Pancreas (tissue), 10 donors: ENCODE measurements at regions not wholly inside any gene's neighbourhood (a gene's known extent, or its start where the extent isn't known, plus 50 kb on each side); places are given as distances from the start of the nearest gene placed in this dataset.

Experiments
- ATAC-seq, 4 donors: fragments of 200-7000 bp; cut with Tn5 transposase; one replicate each; pipeline versions ENCODE4 v1.8.0 to v1.9.1; 2020; ENCODE audit warnings: mild to moderate bottlenecking in 4 of 4, moderate library complexity in 4 of 4
- DNase-seq, 6 donors: peaks; one replicate each; pipeline ENCODE4 v3.0.0-alpha.2; 2020
- FAIRE-seq: peaks from 2 replicates; lab custom pipeline; 2012; peaks lifted over from hg19 to GRCh38; lab: Jason Lieb, UNC
- H3K27ac ChIP-seq, 4 donors: fragments of 200-600 bp; sonication (generic); 1 replicate in 3 of 4; 2 replicates in 1 of 4; pipeline versions ENCODE4 v1.5.0 to v1.8.0; 2020
- H3K27me3 ChIP-seq, 4 donors: fragments of 200-600 bp; one replicate each; pipeline ENCODE4 v1.8.0; 2021
- H3K36me3 ChIP-seq, 3 donors: fragments of 200-600 bp; sonication (generic) in 1 of 3; one replicate each; pipeline versions ENCODE4 v1.5.0 to v1.8.0; 2020 to 2021
- H3K4me1 ChIP-seq, 3 donors: fragments of 200-600 bp; one replicate each; pipeline ENCODE4 v1.8.0; 2021
- H3K4me3 ChIP-seq, 4 donors: fragments of 200-600 bp; sonication (generic) in 2 of 4; one replicate each; pipeline versions ENCODE4 v1.5.0 to v1.8.0; 2020 to 2021
- H3K9me3 ChIP-seq, 4 donors: fragments of 200-600 bp; one replicate each; pipeline ENCODE4 v1.8.0; 2021
- CTCF ChIP-seq, 4 donors: fragments of 200-600 bp; sonication (generic) in 3 of 4; IDR thresholded peaks; one replicate each; pipeline versions ENCODE4 v1.5.0 to v1.8.0; 2021; ENCODE audit warnings: antibody characterized with exemption in 4 of 4
- WGBS, 2 donors: extraction: QIAGEN DNeasy Blood & Tissue Kit; methylation state at CpG; one replicate each; pipeline ENCODE4 v1.1.7; 2013; 5-methylcytosine and 5-hydroxymethylcytosine counted together
- intact Hi-C, 3 donors: fragments of 100-400 bp; cut with DNase I; formaldehyde crosslinking; loops; one replicate each; pipeline versions ENCODE4 v1.11.1 to v1.14.2; 2022
- donor health status: healthy with polysubstance abuse.
- donor health status: DM: no; HTN: no; CAD: no; lungs with moderate emphysema.
- donor health status: DM: no; HTN: no; CAD: no.
- donor health status: control.
- donor health status: control.
- donor health status: Bipolar disorder and iron deficiency.
- donor health status: DM: yes; HTN: yes; CAD: no.
- donor health status: DM: no; HTN: no; CAD: no.
- donor health status: DM: no; HTN: no; CAD: no.
- donor health status: DM: yes; HTN: yes; CAD: no.

- WGBS, 2 donors = 77 to 87% methylated on average over 2 of the region's 2 CpGs
- Histone ChIP-seq H3K36me3 (no peaks in the 10 kb centered on the region), H3K4me1 (no peaks in the 10 kb centered on the region), H3K27me3 (no peaks in the 10 kb centered on the region), H3K4me3 (no peak overlapping the region), H3K9me3 (no peaks in the 10 kb centered on the region), H3K27ac (no peak overlapping the region)
- FAIRE-seq (no peak), DNase-seq (peak in 1 of 6 donors; percentile 25), ATAC-seq (no peak)
- no peak for TF ChIP-seq CTCF (IDR thresholded peaks at IDR 0.05)
- intact Hi-C loops = no loop called here
Measured at GRCh38 chr9:102461156-102461819, 533.8 kb upstream of the CYLC2 start.

- no peaks in the 10 kb centered on the region for H3K4me1 ChIP-seq
- H3K36me3 ChIP-seq = no peaks in the 10 kb centered on the region
- no peak for TF ChIP-seq CTCF (IDR thresholded peaks at IDR 0.05)
- no peaks in the 10 kb centered on the region for H3K27me3 ChIP-seq
- DNase-seq (no peak), FAIRE-seq (no peak), ATAC-seq (no peak)
- no peak overlapping the region for H3K27ac ChIP-seq
- H3K4me3 ChIP-seq = no peak overlapping the region
- intact Hi-C loops = no loop called here
- no peaks in the 10 kb centered on the region for H3K9me3 ChIP-seq
- 37 to 45% methylated on average over 1 of the region's 1 CpG for WGBS, 2 donors
Measured at GRCh38 chr9:102459828-102460227, 535.3 kb upstream of the CYLC2 start.

- no peak for TF ChIP-seq CTCF (IDR thresholded peaks at IDR 0.05)
- WGBS, 2 donors = 63 to 71% methylated on average over 1 of the region's 1 CpG
- Histone ChIP-seq H3K27me3 (no peaks in the 10 kb centered on the region), H3K36me3 (no peaks in the 10 kb centered on the region), H3K9me3 (no peaks in the 10 kb centered on the region), H3K4me1 (no peaks in the 10 kb centered on the region), H3K27ac (no peak overlapping the region), H3K4me3 (no peak overlapping the region)
- ATAC-seq (no peak), DNase-seq (no peak), FAIRE-seq (no peak)
- intact Hi-C loops = no loop called here
Measured at GRCh38 chr9:102456562-102456961, 538.6 kb upstream of the CYLC2 start.

DNA sequence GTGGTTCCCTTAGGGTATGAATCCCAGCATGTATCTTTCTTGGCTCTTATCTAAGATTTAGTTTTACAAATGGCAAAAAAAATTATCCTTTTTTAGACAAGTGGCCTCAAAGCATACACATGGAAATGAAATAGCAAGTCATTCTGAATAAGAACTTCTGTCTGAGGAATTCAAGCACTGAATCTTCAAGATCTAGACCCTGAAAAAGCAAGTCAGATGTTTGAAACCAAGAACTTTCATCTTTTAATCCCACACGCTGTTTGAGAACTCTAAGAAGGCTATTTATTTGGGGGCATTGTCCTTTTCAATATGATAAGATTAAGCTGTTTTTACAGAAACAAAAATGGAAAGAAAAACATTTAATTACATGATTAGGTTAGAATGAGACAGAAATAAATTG is 549.2 kb upstream of the CYLC2 start:
- Histone ChIP-seq H3K36me3 (no peaks in the 10 kb centered on the region), H3K27me3 (peaks cover 0 to 4% (median 0%) of the 10 kb centered on the region in 4 donors), H3K9me3 (peaks cover 0 to 4% (median 0%) of the 10 kb centered on the region in 4 donors), H3K4me1 (no peaks in the 10 kb centered on the region), H3K27ac (no peak overlapping the region), H3K4me3 (no peak overlapping the region)
- DNase-seq = no peak
- ATAC-seq = no peak
- intact Hi-C loops = no loop called here
- no peak for TF ChIP-seq CTCF (IDR thresholded peaks at IDR 0.05)
- WGBS, 2 donors = 44 to 79% methylated on average over 1 of the region's 1 CpG
- no peak for FAIRE-seq

GRCh38 chr9:102445181-102445747 is 549.9 kb upstream of the CYLC2 start:
- Histone ChIP-seq H3K4me3 (no peak overlapping the region), H3K27ac (no peak overlapping the region), H3K27me3 (peaks cover 0 to 4% (median 0%) of the 10 kb centered on the region in 4 donors), H3K36me3 (no peaks in the 10 kb centered on the region), H3K4me1 (no peaks in the 10 kb centered on the region), H3K9me3 (peaks cover 0 to under 1% (median 0%) of the 10 kb centered on the region in 4 donors)
- WGBS, 2 donors = 72 to 77% methylated on average over 1 of the region's 1 CpG
- TF ChIP-seq CTCF (IDR thresholded peaks at IDR 0.05) = no peak
- intact Hi-C loops = no loop called here
- no peak for DNase-seq
- no peak for FAIRE-seq
- ATAC-seq = no peak
